SK-N-MC (cell line): ENCODE measurements at regions not wholly inside any gene's neighbourhood (a gene's known extent, or its start where the extent isn't known, plus 50 kb on each side); places are given as distances from the start of the nearest gene placed in this dataset.

Experiments used
- EZH2 ChIP-seq: fragments of 200-600 bp; sonication (generic); IDR thresholded peaks from one replicate; pipeline ENCODE4 v1.6.1; 2017; ENCODE audit warnings: antibody characterized with exemption
- FOXP2 ChIP-seq: optimal IDR thresholded peaks from 2 replicates; pipeline ENCODE3; 2011; ENCODE audit warnings: mild to moderate bottlenecking, moderate library complexity; ENCODE audit not compliant: insufficient read depth; ENCODE audit errors: extremely low read length, control extremely low read depth
- POLR2AphosphoS5 ChIP-seq: IDR thresholded peaks from 2 replicates; pipeline ENCODE4 v1.6.1; 2012; ENCODE audit warnings: mild to moderate bottlenecking, low read depth, low read length, borderline replicate concordance

DNA sequence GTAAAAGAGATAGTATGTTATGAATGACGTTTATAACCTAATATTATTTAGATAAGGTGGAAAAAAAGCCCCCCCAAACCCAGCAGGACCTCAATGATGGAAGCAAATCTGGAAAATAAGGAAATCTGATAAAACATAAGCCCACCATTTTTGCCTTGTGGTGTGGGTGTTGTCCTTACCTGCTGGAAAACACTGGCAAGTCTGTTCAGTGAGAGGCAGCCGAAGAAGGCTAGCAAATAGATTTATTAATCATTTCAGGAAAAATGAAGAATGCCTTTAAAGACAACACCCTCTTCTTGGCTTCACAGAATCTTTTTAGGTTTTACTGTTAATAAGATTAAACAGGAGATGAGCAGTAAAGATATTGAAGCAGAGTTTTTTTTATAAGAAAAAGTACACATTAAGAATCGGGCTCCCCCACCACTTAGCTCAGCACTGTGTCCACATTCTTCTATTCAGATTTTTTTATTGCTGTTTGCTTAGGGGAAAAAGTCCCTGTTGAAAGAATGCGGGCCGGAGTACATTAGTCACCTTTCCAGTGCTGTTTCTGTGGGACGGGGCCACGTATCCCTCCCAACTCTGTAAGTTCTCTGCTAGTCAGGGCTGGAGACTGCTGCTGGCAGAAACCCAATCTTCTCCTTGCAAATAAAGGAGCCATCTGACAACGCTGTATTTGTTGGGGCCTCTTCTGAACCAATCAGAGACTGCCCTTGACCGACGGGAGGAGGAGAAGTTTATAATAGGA lies 104.1 kb downstream of the EVX1 start:
- TF ChIP-seq POLR2AphosphoS5 (no peak), EZH2 (no peak), FOXP2 (no peak)
